ENCODE measurements at regions not wholly inside any gene's neighbourhood (a gene's known extent, or its start where the extent isn't known, plus 50 kb on each side); places are given as distances from the start of the nearest gene placed in this dataset.

DNA sequence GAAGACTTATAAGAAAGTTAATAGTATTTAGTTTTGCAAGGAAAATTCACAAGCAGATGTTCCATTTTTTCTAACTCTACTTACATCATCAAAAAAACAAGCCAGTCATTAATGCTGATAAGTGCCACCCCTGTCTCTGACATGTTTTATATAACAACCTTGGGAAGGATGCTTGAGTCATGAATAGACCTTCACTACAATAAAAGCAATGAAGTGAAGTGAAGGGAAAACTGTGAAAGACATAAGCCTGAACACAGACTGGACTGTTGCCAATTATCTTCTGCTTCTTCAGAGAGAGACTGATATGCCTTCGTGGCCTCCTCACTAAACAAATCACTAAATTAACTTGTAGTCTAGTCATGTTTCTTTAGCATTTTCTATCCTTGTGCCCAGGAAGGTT, 353.2 kb downstream of the PDHA2 start:
- no peak for DNase-seq

DNA sequence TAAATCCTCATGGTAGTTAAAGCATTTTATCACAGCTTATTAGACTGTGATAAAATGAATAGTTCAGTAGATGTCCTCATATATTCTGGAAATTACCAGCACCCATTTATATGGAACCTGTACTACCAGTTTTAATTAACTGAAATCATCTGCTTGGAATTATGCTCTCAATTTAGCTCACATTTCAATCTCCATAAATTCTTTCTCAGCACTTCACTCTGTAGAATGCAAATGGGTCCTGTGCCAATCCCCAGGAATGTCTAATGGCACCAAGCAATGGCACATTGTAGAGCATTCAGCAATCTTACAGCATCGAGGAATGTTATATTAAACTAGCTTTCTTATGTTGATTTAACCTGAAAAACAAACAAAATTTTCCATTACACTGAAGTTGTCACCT, 355.1 kb downstream of the PDHA2 start:
- DNase-seq = no peak

DNA sequence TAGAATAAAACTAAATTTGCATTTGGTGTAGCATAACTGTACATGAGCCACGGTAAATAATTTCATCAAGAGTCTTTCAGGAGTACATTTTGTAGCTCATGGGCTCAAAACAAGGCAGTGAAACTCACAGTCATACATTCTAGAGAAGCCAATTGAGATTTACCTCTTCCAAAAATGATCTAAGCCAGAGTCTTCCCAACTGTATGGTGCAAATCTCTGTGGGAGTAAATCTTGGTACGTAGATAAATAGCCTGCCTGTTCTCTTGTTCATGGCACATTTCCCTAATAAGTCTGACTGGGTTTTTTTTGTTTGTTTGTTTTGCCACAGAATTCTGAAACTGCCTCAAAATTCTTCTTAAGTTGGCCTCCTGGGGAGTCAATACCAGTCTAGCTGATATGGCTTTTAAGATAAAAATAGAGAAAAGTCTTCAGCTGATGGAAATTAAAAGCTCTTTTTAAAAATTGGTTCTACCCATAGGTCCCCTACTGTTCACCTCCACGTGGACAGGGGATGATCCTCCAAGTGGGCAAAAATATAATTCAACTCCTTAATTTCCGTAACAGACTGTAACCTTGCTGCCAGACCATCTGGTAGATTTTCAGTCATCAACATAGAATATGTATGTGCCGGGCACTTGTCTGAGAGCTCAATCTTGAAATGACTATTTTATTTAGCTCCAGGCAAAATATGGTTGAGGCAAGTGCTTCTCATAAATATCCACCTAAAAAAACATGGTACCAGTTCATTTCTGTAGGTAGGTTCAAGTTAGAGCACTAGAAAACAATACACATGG, 365.4 kb downstream of the PDHA2 start:
- DNase-seq = no peak

DNA sequence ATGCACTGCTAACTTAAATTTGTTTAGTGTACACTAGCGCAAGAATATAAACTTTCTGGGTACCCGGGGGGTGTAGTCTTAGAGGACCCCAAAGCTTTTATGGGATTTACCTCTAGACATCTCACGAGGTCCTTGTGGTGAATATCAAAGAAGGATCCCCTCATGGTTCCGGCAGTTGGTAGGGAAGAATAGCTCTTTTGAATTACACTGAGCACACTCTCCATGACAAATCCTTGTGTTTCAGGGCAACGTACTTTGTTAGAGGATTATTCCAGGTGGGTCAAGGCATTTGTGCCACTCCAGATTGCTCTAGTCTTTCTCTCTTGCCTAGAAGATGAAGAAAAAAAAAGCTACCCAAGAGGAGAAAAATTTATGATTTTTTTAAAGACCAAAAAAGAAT, 387.6 kb downstream of the PDHA2 start:
- DNase-seq = no peak

DNA sequence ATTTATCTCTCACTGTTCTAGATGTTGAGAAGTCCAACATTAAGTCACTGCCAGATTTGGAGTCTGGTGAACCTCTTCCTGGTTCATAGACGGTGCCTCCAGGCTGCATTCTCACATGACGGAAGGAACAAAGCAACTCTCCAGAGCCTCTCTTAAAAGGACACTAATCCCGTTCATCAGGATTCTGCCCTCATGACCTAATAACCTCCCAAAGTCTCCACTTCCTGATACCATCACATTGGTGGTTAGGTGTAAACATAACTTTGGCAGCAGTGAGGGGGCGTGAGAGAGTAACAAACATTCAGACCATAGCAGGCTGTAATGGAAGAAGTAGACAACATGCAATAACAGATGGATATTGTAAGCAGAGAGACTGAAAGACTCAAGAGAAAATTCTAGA, 388.6 kb downstream of the PDHA2 start:
- DNase-seq = no peak

DNA sequence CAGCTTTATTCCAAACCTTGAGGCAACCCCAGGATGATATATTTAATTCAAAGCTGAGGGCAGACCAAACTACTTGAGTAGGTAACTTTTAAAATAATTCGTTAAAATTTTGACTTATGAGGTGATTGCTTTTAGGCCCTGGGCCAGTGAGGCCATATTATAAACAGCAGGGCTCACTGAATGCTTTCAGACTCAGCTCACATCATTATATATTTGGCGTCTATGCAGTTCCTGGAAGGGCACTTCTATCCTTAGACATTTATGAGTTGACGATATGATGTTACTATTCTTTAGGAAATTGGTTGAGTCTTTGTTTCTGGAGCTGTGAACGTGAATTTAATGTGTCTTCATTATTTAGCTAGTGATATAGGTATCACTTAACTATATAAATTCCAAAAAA, 400.1 kb downstream of the PDHA2 start:
- no peak for DNase-seq

DNA sequence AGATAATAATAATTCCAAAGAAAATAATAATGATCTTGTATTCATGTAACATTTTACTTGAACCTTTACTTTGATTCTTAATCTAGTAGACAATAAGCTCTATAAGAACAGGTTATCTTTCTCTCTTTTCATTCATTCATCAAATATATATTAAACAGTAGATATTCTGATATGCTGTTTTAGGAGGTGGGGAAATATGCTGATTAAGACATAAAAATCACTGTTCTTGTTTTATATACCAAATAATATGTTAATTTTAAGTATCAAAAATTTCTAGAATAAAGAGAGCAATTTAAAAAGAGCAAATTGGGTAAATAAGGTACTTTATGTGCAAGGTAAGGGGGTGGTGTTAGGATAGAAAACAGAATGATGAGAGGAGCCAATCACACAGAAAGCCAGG, 401.9 kb downstream of the PDHA2 start:
- DNase-seq = no peak

DNA sequence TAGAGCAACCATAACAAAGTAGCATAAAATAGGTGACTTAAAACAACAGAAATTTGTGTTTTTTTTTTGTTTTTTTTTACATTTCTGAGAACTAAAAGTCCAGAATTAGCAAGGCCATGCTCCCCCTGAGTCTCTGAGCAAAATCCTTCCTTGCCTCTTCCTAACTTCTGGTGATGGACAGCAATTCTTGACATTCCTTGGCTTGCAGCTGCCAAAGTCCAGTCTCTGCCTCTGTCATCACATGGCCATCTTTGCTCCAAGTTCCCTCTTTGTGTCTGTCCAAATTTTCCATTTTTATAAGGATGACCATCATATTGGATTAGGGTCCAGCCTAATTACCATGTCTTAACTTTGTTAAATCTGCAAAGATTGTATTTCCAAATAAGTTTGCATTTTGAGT, 407.2 kb downstream of the PDHA2 start:
- no peak for DNase-seq

DNA sequence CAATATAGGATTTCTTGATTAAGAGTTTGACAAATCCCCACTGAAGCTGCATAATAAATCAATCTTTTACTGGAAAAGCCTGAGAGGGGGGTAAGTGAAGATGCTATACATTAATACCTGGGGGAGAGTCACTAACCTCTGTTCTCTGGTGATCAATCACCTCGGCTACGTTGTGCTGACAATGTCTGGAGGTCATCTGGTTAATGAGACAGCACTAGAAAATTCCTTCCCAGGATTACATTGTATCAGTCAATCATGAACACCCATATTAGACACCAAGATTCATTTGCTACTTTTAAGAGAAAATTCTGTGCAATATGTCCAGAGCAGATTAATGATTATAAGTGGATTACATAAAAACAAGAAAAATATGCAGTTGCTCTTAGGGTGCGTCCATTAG, 408.3 kb downstream of the PDHA2 start:
- no peak for DNase-seq

DNA sequence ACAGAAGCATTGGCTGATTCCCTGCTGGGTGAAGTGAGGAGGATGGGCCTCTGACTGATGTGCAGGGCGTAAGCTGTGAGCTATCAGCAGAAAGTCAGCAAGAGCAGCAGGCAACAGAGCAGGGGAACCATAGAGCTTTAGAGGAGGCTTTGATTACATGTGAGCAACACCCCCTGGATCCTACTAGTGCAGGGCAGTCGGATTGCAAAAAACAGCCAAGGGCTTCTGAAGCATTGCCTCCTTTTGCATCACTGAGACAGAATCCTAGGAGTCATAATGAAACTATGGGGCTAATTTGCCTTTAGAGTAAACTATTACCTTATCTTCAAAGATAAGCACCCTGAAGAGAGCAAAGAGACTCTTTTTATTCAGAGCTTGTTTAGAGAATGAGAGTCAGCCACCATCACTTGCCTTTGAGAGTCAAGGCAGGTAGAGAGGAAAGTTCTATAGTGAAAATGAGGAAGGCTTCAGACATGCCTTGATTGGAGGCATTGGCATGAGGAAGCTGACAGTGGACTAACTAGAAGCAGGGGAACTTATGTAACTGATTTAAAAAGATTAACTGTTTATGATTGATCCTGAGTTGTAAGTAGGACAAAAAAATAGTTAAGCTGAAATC, 420.3 kb downstream of the PDHA2 start:
- no peak for DNase-seq

DNA sequence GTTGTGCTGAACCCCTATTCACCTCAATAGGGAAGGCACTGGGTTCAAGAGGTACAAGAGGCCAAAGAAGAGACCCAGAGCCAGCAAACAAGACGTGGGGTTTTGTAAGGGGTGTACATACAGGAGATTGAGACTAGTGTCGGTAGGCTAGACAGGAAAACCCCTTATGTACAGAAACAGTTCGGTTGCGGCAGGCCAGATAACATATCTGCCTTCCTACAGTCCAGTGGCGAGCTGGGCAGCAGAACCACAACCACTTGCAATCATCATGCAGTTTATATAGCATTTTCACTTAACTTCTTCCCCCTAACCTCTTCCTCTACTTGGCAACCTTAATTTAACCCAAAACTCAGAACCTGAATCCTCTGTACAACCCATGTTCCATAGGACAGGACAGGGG, 422.2 kb downstream of the PDHA2 start:
- DNase-seq = peak; percentile 14

DNA sequence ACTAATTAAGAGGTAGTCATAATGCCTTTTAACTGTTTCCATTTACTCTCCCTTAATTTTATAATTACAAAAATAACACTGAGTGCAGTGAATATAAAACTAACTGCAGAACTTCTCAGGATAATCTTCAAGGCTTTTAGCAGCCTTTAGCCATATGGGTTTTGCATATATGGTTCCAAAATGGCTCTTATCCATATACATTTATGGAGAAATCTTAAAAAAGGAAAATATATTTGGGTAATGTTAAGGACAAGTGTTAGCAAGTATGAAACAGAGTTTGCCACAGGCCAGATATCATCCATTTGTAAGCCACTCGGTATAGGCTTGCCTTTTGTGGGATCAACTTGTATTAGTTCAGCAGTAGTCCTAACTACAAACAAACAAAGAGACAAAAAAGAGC, 423.4 kb downstream of the PDHA2 start:
- DNase-seq = no peak

DNA sequence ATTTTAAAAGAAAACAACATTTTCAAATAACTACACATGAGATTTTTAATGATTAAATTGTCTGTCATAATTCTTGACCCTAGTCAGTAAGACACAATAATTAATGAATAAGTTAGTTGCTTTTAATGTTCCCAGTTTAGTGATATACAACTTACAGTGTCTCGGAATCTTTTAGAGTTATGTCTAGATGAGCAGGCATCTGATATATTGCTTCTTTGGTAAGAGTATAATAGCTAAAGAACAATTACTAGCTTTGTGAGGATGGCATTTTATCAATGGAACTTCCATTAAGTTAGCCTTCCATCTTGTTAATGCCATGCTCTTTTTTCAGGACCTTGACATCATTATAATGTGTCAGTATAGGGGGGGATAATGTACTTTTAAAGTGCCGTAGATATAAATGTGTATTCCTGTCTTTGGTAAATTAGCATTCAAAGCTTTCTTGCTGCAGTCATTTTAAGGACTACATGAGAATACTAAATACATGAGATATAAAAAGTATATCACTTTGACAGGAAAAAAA, 425.1 kb downstream of the PDHA2 start:
- DNase-seq = no peak

DNA sequence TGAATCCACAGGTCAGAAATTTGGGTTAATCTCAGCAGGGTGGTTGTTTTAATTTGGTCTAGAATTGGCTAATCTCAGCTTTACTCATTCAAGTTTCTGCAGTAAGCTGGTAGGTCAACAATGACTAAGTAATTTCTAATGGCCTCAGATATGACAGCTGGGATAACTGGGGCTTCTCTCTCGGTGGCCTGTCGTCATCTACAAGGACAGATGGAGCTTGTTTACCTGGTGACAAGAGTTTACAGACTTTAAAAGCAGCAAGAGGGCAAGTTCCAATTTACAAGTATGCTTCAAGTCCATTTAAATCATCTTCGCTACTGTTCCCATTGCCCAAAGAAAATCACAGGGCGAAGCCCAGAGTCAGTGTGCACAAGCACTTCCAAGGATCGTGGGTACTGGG, 453.9 kb downstream of the PDHA2 start:
- no peak for DNase-seq

DNA sequence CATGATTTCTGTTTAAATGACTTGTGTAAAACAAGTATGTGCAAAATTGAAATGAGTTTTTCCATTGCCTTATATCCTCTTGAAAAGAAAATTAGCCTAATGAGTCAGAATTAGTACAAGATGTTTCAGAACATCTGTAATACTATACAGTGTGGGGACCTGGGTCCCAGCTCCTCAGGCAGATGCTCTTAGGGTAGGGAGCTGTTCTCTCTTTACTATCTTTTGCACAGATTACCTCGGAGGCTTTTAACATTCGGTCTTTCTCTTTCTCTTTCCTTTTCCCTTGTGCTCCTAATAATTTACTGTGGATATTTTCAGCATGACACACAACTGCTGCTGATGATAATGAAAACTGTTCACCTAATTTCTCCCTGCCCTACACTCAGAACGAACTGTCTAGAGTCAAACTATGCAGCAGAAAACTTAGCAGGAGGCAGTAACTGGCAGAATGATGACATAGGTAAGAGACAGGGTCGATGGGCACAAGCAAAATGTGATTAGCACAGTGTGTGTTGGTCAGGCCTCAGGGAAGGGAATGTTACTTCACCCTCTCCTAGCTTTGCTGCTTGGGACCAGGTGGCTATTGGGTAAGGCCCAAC, 455.3 kb downstream of the PDHA2 start:
- DNase-seq = no peak

DNA sequence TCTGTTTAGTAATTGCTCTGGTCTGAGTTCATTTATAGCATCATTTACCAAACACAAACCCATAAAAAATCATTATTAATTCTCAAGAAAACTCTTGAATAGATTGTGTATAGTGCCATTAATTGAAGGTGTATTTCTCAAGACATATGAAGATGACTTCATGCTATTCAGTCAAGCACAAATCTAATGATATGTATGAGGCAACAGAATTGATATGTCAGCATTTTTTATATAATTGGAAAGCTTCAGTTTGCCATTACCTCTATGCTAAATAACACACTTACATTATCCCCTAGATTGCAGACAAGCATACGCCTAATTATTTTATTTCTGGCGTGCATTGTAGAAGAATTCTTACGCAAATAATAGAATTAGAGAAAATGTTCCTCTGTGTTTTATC, 461.8 kb downstream of the PDHA2 start:
- DNase-seq = no peak

DNA sequence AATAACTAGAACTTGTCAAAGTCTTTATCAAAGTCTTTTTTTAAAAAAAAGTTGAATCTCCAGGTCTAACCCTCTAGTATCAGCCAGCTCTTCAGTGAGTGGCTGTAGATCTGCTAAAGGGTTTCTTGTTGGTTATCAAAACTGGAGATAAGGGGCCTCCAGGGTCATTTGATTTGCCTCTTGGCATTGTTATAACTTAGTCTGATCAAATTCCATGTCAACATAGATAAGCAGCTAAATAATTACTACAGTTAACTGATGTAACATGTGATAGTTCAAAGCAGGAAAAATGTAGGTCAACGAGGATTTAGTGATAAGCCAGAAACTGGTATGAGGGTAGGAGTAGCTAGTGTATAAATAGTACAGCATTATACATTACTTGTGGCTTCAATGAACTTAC, 465.1 kb downstream of the PDHA2 start:
- no peak for DNase-seq

DNA sequence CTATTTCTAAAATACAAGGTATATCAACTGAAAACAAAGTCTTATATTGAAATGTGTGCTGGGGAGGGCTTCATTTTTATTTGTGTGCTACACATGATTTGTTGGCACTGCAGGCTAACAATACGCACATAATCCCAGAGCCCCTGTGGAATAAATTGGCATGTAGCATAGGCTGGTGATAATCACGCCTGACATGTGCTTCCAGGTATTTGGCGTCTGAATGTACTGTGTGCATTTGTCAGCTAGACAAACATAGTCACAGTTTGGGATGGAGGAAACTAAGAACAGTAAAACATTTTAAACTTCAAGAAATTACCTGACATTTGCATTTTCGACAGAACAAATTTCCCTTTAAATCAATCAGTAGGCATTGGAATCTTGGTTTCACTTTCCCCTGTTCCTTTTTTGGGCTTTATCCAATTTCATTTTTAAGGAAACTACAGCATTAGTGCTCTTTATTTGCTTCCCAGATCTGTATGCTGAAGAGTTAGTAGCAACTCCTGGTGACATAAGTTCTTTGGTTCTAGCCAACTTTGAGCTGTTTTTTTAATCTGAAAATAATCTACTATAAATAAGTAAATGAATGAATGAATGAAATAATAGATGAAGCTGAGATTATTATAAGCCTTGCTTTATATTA, 472.3 kb downstream of the PDHA2 start:
- no peak for DNase-seq

DNA sequence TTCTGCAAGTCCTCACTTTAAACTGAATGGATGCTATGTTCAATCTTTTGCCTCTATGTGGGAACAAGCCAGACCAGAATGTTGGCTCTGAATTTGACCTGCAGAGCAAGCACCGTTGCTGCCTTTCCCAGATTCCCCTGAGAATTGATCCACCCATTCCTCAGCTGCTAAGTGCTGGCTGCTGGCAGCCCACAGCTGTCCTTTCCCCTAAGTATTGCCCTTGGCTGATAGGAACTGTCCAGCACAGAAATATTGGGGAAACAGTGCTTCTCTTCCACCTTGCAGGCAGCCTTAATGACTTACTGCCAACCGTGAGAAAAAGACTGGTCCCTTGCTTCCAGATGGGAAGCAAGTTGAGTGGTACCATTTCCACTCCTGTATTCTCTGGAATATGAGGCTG, 475.9 kb downstream of the PDHA2 start:
- no peak for DNase-seq

DNA sequence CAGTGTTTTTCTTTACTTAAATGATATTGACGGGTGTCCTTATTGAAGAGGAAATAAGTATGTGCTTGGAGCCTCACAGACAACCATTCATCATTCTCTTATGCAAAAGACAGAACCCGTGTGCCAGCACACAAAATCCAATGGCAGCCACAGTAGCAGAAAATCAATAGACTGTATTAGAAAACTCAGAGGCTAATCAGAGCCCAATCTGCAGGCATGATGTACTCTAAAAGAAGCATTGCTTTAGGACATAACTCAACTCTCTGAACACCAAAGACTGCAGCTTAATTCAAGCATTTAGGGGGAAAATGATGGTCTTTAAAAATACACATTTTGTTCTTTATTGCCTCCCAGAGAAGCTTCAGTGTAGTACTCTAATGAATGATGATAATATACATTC, 476.9 kb downstream of the PDHA2 start:
- no peak for DNase-seq

DNA sequence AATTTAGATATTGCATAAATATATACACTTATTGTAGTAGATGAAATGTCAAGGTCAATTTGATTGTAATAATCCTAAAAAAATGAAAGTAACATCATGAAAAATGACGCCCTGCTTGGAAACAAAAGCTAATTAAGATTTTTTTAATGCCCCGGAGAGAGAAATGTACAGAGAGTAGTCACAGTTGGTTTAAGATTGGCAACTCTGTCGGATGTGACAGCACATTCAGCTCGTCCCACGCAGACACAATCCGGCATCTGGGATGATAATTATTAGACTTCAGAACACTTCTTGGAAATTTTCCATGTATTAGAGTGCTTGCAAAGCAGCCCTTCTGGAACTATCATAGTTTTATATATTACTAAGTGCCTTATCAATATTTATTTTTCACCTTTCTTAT, 478.0 kb downstream of the PDHA2 start:
- DNase-seq = no peak

DNA sequence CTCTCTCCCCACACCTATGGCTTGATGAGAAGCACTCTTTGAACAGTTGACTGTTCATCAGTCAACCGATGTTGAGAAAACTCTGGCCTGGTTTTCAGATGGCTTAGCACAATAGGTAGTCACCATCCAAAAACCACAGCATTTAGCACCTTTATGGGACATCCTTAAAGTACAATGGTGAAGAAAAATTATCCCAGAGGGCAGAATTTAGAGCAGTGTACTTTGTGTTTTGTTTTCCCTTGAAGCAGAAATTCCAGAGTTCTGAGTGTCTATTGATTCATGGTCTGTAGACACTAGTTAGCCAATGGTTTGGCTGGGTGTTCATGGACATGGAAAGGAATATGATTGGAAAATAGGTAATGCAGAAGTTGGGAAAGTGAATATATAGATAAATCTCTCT, 487.0 kb downstream of the PDHA2 start:
- DNase-seq = no peak

DNA sequence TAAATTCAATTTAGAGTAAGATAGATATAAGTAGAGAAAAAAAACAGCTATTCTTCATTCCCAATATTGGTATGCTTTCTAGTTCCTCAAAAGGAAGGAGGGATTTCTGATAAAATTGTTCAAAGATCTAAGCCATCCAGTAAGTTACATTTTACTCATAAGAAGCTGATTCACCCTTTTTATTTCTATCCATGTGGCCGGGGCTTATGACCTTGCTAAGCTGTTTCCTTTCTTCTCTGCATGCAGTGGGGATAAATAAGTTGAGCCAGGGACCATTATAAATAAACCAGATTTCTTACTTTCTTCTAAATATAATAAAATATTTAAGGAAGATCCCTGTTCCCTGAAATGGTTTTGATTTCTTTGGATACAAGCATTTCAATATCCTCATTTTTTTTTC, 502.3 kb downstream of the PDHA2 start:
- no peak for DNase-seq

All from hematopoietic multipotent progenitor cell treated with erythropoietin and hydrocortisone succinate and interleukin-3 and kit ligand, for 8 days (in vitro differentiated cells).